ENCODE measurements at regions not wholly inside any gene's neighbourhood (a gene's known extent, or its start where the extent isn't known, plus 50 kb on each side); places are given as distances from the start of the nearest gene placed in this dataset.

GRCh38 chr12:27148791-27149190, 66.4 kb upstream of the C12orf71 start:
- Histone ChIP-seq H3K18ac (ENCODE audit: extremely low read depth, low read length) (no peak overlapping the region), H4K5ac (ENCODE audit: insufficient read length, low read depth, low read length) (no peak overlapping the region), H2BK5ac (ENCODE audit: low read depth, low read length) (no peak overlapping the region), H2AK5ac (ENCODE audit: low read depth, low read length) (no peak overlapping the region), H3K79me2 (ENCODE audit: control insufficient read depth in 1 of 2, insufficient read depth in 2 of 2, low read length in 2 of 2) (no peaks in the 10 kb centered on the region), H2BK12ac (ENCODE audit: low read depth, low read length) (no peak overlapping the region), H4K20me1 (replicated peaks in 1 of 2; ENCODE audit: control insufficient read depth in 1 of 2, insufficient read depth in 2 of 2, low read length in 2 of 2) (no peaks in the 10 kb centered on the region), H2AFZ (ENCODE audit: low read length) (no peak overlapping the region), H4K91ac (replicated peaks; ENCODE audit: insufficient read length, low read length) (no peak overlapping the region), H3K4me3 (ENCODE audit: extremely low read depth in 1 of 4, insufficient read depth in 2 of 4, low read depth in 3 of 4, low read length in 4 of 4) (no peak overlapping the region), H2BK15ac (ENCODE audit: low read length) (no peak overlapping the region), H3K4me2 (ENCODE audit: insufficient read depth in 1 of 2, low read depth in 2 of 2, low read length in 2 of 2) (no peak overlapping the region), H3K4ac (replicated peaks; ENCODE audit: insufficient read length, low read depth, low read length) (no peak overlapping the region), H3K56ac (replicated peaks; ENCODE audit: insufficient read length, low read depth, low read length) (no peak overlapping the region), H3K14ac (ENCODE audit: insufficient read length) (no peak overlapping the region), H3K27ac (ENCODE audit: low read depth, low read length) (no peak overlapping the region), H3K36me3 (ENCODE audit: control insufficient read depth in 2 of 4, insufficient read depth in 4 of 4, low read length in 3 of 4) (no peaks in the 10 kb centered on the region), H4K8ac (ENCODE audit: extremely low read depth, insufficient read depth, low read length) (no peak overlapping the region), H3K4me1 (replicated peaks in 1 of 4; ENCODE audit: control insufficient read depth in 3 of 4, insufficient read depth in 4 of 4, low read length in 3 of 4) (peaks cover 0 to 2% (median 0%) of the 10 kb centered on the region in 4 experiments; a peak in 1 of 7 replicates), H3K9me3 (ENCODE audit: insufficient read depth in 2 of 2, low read depth in 1 of 2, low read length in 1 of 2) (no peaks in the 10 kb centered on the region), H3K23me2 (ENCODE audit: low read depth, low read length) (no peaks in the 10 kb centered on the region), H2BK120ac (replicated peaks; ENCODE audit: low read depth, low read length) (no peak overlapping the region), H3K79me1 (ENCODE audit: low read depth, low read length) (no peaks in the 10 kb centered on the region), H3K9ac (replicated peaks in 1 of 4; ENCODE audit: extremely low read depth in 1 of 4, low read depth in 3 of 4, low read length in 3 of 4) (no peak overlapping the region), H2BK20ac (ENCODE audit: low read length) (no peak overlapping the region), H3K23ac (ENCODE audit: insufficient read length) (no peak overlapping the region), H3K27me3 (replicated peaks in 1 of 4; ENCODE audit: control insufficient read depth in 3 of 4, extremely low read depth in 1 of 4, insufficient read depth in 3 of 4, low read length in 3 of 4) (no peaks in the 10 kb centered on the region)
- FAIRE-seq (no peak), DNase-seq (ENCODE audit: low read depth in 1 of 2, low spot score in 2 of 2) (no peak)
- CTCF ChIA-PET (ENCODE audit: partially characterized antibody): interaction anchor here (1.1 kb wide), 1 partner anchor 41 kb away, joined by 3 read pairs; no protein-coding TSS in a partner anchor
- 81% methylated on average over 2 of the region's 2 CpGs; no CpG with 5 or more reads in 1 of the 2 experiments for WGBS, 2 experiments (ENCODE audit: extremely low coverage in 1 of 2, insufficient coverage in 1 of 2, insufficient read length in 1 of 2, insufficient replicate concordance in 2 of 2, low coverage in 1 of 2, low lambda C conversion rate in 2 of 2, missing lambda C conversion rate in 1 of 2)
- TF ChIP-seq GABPA (IDR thresholded peaks at IDR 0.05; ENCODE audit: borderline replicate concordance, insufficient read depth, low read length): no peak
- TF ChIP-seq TEAD4 (IDR thresholded peaks at IDR 0.05; ENCODE audit: low read depth, low read length): no peak
- TF ChIP-seq USF2 (IDR thresholded peaks at IDR 0.05; ENCODE audit: low read length): no peak
- TF ChIP-seq TCF12 (IDR thresholded peaks at IDR 0.05; ENCODE audit: low read depth, low read length): no peak
- POLR2A ChIA-PET (ENCODE audit: partially characterized antibody): no interaction called here

All from H1 (cell line).